ENCODE measurements at regions not wholly inside any gene's neighbourhood (a gene's known extent, or its start where the extent isn't known, plus 50 kb on each side); places are given as distances from the start of the nearest gene placed in this dataset.
"Not testable (repeated sequence)": the region's sequence is repeated elsewhere in the genome, so short reads cannot be mapped to it uniquely, and the experiment has no call there.

DNA sequence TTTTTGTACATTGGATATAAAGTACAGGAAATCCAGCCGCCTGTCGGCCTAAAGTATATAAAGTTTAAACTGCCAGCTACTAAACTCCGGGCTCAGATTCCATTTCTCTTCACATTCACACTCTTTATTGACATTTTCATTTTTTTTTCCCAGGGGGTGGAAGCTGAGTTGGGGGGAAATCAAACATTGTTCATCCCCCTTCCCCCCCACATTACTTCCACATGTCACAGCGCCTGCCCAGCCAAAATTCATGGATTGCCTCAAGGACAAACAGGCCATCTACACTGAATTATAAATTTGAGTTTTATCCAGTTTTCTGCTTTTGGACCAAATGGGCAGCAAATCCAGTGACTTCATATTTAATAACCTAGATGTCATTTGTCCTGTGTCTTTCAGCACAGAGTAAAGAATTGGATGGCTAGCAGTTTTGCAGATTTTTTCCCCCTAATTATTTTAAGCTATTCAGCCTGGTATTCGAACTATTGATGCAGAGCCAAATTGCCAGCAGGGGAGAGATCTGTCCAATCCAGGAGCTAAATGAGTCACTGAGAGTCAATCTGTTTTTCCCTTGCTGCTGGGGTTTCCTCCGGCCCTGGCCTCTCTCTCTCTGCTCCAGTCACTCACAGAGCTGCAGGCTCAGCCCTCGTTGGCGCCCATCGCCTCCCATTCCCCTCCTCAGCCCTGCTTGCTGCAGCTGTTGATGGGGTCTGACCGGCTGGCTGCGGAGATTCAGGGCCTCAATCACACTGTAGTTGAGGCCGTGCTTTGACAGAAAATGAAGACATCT is 98.0 kb downstream of the LMO4 start:
- no peaks in the 10 kb centered on the region for H3K9me3 ChIP-seq
- no peak for DNase-seq
- H3K4me1 ChIP-seq = peaks cover 0 to 7% (median 0%) of the 10 kb centered on the region in 4 donors
- in situ Hi-C loops (cut with MboI; ENCODE audit: low pct_ligation_motif_present in 1 of 4, low pct_unique_long_range_greater_than_20kb in 1 of 4, low sequenced_read_pairs in 3 of 4) (no loop called here), intact Hi-C loops (cut with DNase I; ENCODE audit: low total_unique reads) (no loop called here)
- TF ChIP-seq POLR2A (IDR thresholded peaks at IDR 0.05) (no peak), EP300 (IDR thresholded peaks at IDR 0.05; ENCODE audit: low read depth) (no peak), POLR2AphosphoS5 (IDR thresholded peaks at IDR 0.05) (no peak)
- TF ChIP-seq, protein P1, sequence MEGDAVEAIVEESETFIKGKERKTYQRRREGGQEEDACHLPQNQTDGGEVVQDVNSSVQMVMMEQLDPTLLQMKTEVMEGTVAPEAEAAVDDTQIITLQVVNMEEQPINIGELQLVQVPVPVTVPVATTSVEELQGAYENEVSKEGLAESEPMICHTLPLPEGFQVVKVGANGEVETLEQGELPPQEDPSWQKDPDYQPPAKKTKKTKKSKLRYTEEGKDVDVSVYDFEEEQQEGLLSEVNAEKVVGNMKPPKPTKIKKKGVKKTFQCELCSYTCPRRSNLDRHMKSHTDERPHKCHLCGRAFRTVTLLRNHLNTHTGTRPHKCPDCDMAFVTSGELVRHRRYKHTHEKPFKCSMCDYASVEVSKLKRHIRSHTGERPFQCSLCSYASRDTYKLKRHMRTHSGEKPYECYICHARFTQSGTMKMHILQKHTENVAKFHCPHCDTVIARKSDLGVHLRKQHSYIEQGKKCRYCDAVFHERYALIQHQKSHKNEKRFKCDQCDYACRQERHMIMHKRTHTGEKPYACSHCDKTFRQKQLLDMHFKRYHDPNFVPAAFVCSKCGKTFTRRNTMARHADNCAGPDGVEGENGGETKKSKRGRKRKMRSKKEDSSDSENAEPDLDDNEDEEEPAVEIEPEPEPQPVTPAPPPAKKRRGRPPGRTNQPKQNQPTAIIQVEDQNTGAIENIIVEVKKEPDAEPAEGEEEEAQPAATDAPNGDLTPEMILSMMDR (IDR thresholded peaks at IDR 0.05) = no peak
- H3K4me3 ChIP-seq = no peak overlapping the region
- H3K27me3 ChIP-seq = no peaks in the 10 kb centered on the region
- H3K27ac ChIP-seq = no peak overlapping the region
- no peaks in the 10 kb centered on the region for H3K36me3 ChIP-seq
- WGBS, 2 donors (ENCODE audit: low coverage in 1 of 2) = 75 to 77% methylated on average over 3 to 12 of the region's 12 CpGs

DNA sequence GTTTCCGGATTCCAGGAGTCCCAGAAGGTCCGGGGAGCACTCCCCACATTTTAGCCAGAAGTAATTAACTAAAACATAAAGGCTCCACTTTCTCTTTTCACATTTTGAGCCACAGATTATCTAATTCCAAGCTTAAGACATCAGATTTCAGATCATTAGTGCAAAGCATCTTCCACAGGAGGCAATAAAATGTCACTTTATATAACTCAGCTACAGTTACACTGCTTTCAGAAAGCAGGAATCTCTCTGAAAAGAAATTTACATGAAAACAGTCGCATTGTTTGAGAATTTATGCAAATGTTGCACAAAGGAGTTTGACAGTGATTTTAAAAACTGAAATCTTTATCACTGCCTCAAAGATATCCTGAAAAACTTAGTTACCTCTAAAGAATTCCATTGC is 99.7 kb downstream of the LMO4 start:
- intact Hi-C loops (cut with DNase I; ENCODE audit: low total_unique reads) (no loop called here), in situ Hi-C loops (cut with MboI; ENCODE audit: low pct_ligation_motif_present in 1 of 4, low pct_unique_long_range_greater_than_20kb in 1 of 4, low sequenced_read_pairs in 3 of 4) (no loop called here)
- H3K4me3 ChIP-seq = no peak overlapping the region
- no peak overlapping the region for H3K27ac ChIP-seq
- H3K36me3 ChIP-seq = no peaks in the 10 kb centered on the region
- TF ChIP-seq POLR2A (IDR thresholded peaks at IDR 0.05) = no peak
- TF ChIP-seq, protein P1 (IDR thresholded peaks at IDR 0.05) = no peak
- no peak for TF ChIP-seq EP300 (IDR thresholded peaks at IDR 0.05; ENCODE audit: low read depth)
- no peak for TF ChIP-seq POLR2AphosphoS5 (IDR thresholded peaks at IDR 0.05)
- no peak for DNase-seq
- H3K27me3 ChIP-seq = no peaks in the 10 kb centered on the region
- no peaks in the 10 kb centered on the region for H3K9me3 ChIP-seq
- 80 to 83% methylated on average over 3 of the region's 3 CpGs for WGBS, 2 donors (ENCODE audit: low coverage in 1 of 2)
- H3K4me1 ChIP-seq = peaks cover 0 to 7% (median 0%) of the 10 kb centered on the region in 4 donors

DNA sequence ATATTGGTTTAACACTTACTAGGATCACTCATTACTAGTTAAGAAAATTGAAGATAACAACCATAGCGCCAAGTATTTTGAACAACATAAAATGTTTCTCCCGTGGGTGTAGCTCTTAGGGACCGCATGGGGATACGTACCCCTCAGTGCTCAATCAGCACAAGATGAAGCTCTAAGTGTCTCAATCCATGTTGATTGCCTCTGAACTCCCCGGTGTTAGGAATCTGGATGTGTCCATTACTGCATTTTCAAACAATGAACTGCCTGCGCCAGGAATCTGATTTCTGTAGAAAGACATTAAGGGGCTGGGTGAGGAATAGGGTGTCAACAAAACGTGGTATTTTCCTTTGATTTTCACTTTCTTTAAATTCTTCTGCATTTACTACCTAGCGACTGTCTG is 100.2 kb downstream of the LMO4 start:
- no peaks in the 10 kb centered on the region for H3K36me3 ChIP-seq
- intact Hi-C loops (cut with DNase I; ENCODE audit: low total_unique reads) = no loop called here
- H3K27ac ChIP-seq = no peak overlapping the region
- H3K4me1 ChIP-seq = peaks cover 0 to 5% (median 0%) of the 10 kb centered on the region in 4 donors
- TF ChIP-seq, protein P1 (IDR thresholded peaks at IDR 0.05) = no peak
- TF ChIP-seq POLR2AphosphoS5 (IDR thresholded peaks at IDR 0.05) (no peak), EP300 (IDR thresholded peaks at IDR 0.05; ENCODE audit: low read depth) (no peak), POLR2A (IDR thresholded peaks at IDR 0.05) (no peak)
- no peak overlapping the region for H3K4me3 ChIP-seq
- H3K27me3 ChIP-seq = no peaks in the 10 kb centered on the region
- WGBS, 2 donors (ENCODE audit: low coverage in 1 of 2) = 69 to 87% methylated on average over 5 to 8 of the region's 8 CpGs
- DNase-seq = no peak
- H3K9me3 ChIP-seq = no peaks in the 10 kb centered on the region
- in situ Hi-C loops (cut with MboI; ENCODE audit: low pct_ligation_motif_present in 1 of 4, low pct_unique_long_range_greater_than_20kb in 1 of 4, low sequenced_read_pairs in 3 of 4) = no loop called here

DNA sequence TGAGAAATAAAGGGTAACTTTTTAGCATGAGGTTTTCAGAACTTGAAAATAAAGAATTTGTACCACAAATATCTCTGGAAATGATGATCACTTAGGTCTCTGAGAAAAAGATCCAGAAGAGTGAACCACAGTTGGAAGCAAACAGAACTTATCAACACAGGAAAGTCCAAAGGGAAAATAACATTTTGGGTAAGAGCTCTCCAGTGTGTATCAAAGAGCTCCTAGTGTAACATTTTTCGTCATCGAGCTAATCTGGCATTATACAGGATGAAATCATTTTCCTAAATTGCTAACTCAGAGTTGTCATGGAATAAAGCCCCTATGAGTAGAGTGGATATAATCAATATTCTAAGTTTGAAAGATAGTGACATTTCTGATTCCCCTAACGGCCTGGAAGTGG is 104.0 kb downstream of the LMO4 start:
- Histone ChIP-seq H3K36me3 (no peaks in the 10 kb centered on the region), H3K4me1 (no peaks in the 10 kb centered on the region), H3K27me3 (no peaks in the 10 kb centered on the region), H3K27ac (no peak overlapping the region), H3K4me3 (no peak overlapping the region), H3K9me3 (no peaks in the 10 kb centered on the region)
- TF ChIP-seq POLR2A (IDR thresholded peaks at IDR 0.05) (no peak), EP300 (IDR thresholded peaks at IDR 0.05; ENCODE audit: low read depth) (no peak), POLR2AphosphoS5 (IDR thresholded peaks at IDR 0.05) (no peak)
- TF ChIP-seq, protein P1 (IDR thresholded peaks at IDR 0.05) = no peak
- in situ Hi-C loops (cut with MboI; ENCODE audit: low pct_ligation_motif_present in 1 of 4, low pct_unique_long_range_greater_than_20kb in 1 of 4, low sequenced_read_pairs in 3 of 4) = no loop called here
- WGBS, 2 donors (ENCODE audit: low coverage in 1 of 2) = 48 to 85% methylated on average over 3 of the region's 3 CpGs
- intact Hi-C loops (cut with DNase I; ENCODE audit: low total_unique reads) = no loop called here
- no peak for DNase-seq

DNA sequence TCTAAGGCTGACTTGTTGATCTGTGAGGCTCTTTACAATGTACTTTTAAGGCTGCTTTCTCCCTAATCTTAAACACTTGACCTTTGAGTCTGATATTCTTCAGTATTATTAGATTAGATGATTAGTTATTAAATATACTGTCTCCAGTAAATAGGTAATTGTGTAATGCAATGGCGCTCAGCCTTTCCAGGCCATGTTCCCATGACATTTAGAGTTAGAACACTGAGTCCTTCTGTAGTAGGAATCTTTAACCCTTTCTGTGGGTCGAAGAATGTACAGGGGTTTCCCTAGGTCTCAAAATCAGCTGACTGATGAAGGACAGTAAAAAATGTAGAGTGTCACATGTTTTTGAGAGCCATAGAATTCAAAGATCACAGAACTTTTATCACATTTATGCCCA is 104.4 kb downstream of the LMO4 start:
- intact Hi-C loops (cut with DNase I; ENCODE audit: low total_unique reads); H3K27ac ChIP-seq; H3K4me1 ChIP-seq; H3K9me3 ChIP-seq; H3K27me3 ChIP-seq; H3K36me3 ChIP-seq; in situ Hi-C loops (cut with MboI; ENCODE audit: low pct_ligation_motif_present in 1 of 4, low pct_unique_long_range_greater_than_20kb in 1 of 4, low sequenced_read_pairs in 3 of 4); H3K4me3 ChIP-seq; DNase-seq: not testable (repeated sequence)
- WGBS, 2 donors (ENCODE audit: low coverage in 1 of 2) = 48% methylated on average over 2 of the region's 2 CpGs; no CpG with 5 or more reads in 1 of the 2 donors
